Stomach smooth muscle (tissue), 2 donors: ENCODE measurements at regions not wholly inside any gene's neighbourhood (a gene's known extent, or its start where the extent isn't known, plus 50 kb on each side); places are given as distances from the start of the nearest gene placed in this dataset.

ENCODE experiments used
- H3K27ac ChIP-seq: one replicate; pipeline ENCODE4 v1.7.0; 2013; ENCODE audit warnings: mild to moderate bottlenecking, low read length, inconsistent platforms
- H3K27me3 ChIP-seq, 2 donors: one replicate each; pipeline ENCODE4 v1.7.0; 2013; ENCODE audit warnings: low read length in 2 of 2; ENCODE audit not compliant: insufficient read depth in 2 of 2, control insufficient read depth in 1 of 2
- H3K36me3 ChIP-seq, 2 donors: one replicate each; pipeline ENCODE4 v1.7.0; 2013; ENCODE audit warnings: low read length in 2 of 2; ENCODE audit not compliant: control insufficient read depth in 2 of 2, insufficient read depth in 2 of 2
- H3K4me1 ChIP-seq: one replicate; pipeline ENCODE4 v1.7.0; 2013; ENCODE audit warnings: low read length; ENCODE audit not compliant: control insufficient read depth, insufficient read depth
- H3K4me3 ChIP-seq, 2 donors: one replicate each; pipeline ENCODE4 v1.7.0; 2013; ENCODE audit warnings: low read length in 2 of 2
- H3K9ac ChIP-seq, 2 donors: one replicate each; pipeline ENCODE4 v1.7.0; 2013; ENCODE audit warnings: low read length in 2 of 2, mild to moderate bottlenecking in 1 of 2
- H3K9me3 ChIP-seq, 2 donors: one replicate each; pipeline ENCODE4 v1.7.0; 2013; ENCODE audit warnings: low read length in 2 of 2; ENCODE audit not compliant: control insufficient read depth in 2 of 2
- donor health status: healthy.
- donor health status: Pancreatic carcinoma.

DNA sequence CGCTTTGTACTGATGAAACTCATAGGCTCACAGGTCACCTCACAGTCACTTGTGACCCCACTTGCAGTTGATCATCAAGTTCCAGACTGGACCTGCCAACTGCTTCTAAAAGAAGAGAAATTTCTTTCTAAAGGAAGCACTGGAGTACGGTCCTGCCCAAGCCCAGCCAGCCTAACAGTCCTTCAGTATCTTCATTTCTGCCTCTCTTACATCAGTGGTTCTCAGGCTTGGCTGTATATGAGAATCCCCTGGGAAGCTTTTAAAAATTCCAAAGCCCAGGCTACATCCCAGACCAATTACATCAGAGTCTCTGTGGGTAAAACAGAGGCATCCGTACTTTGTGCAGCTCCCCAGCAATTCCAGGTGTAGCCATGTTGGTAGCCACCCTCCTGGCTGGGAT lies 282.1 kb downstream of the NFIB start:
- H3K27me3 ChIP-seq: no peaks in the 10 kb centered on the region
- no peaks in the 10 kb centered on the region for H3K9me3 ChIP-seq
- H3K4me3 ChIP-seq: peak overlapping the region; percentile 39 to 72
- peak overlapping the region; percentile 14 to 58 for H3K9ac ChIP-seq
- peak overlapping the region; percentile 92 for H3K27ac ChIP-seq
- H3K36me3 ChIP-seq: no peaks in the 10 kb centered on the region
- peaks cover 21% of the 10 kb centered on the region for H3K4me1 ChIP-seq

DNA sequence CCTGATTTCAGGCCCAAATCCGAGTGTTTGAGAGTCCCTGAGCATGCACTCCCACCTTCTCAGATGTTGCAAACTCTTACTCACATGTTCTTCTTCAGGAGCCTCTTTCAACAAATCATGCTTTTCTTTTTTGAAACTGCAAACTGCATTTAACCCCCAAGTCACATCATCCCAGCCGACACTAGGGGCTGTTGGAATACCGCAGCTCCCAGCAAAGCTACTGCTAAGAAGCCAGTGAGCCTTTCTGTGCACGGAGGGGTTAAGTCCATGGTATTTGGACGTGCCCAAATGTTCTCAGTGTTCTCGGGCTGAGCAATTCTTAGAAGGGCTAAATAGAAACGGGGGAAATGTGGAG lies 282.9 kb downstream of the NFIB start:
- no peaks in the 10 kb centered on the region for H3K27me3 ChIP-seq
- peak overlapping the region; percentile 14 to 43 for H3K9ac ChIP-seq
- peaks cover 21% of the 10 kb centered on the region for H3K4me1 ChIP-seq
- H3K27ac ChIP-seq: peak overlapping the region; percentile 92
- H3K4me3 ChIP-seq: peak overlapping the region; percentile 54 to 72
- H3K9me3 ChIP-seq: no peaks in the 10 kb centered on the region
- no peaks in the 10 kb centered on the region for H3K36me3 ChIP-seq

DNA sequence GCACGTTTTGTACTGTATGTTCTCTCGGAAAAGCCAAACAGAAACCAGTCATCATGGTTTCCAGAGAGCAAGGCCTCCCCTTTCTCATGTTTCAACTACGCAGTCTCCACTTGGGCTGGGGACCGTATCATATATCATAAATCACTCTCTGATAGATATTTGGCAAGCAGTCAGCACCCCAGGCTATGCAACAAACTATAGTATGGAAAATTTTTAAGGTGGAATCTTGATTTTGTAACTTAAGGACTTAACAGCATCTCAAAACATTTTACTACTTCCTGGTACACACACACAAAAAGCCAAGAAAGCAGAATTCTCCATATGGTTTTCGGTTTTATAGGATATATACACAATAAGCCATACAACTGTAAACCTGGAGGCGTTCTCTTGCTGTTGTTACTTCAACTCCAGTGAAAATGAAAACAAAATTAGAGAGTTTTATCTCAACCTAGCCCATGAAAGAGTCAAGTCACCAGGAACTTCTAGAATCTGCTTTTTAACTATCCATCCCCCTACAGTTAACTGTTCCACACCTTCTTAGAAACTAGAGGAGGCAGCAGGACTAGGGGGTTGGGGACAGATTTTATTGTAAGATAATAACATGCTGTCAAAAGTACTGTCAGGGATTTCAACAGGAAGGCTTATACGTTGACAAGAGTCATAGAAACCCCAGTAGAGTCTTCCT lies 283.4 kb downstream of the NFIB start:
- H3K27ac ChIP-seq: peak overlapping the region; percentile 92
- no peaks in the 10 kb centered on the region for H3K36me3 ChIP-seq
- H3K9me3 ChIP-seq: no peaks in the 10 kb centered on the region
- H3K9ac ChIP-seq: peak overlapping the region; percentile 14 to 43
- no peaks in the 10 kb centered on the region for H3K27me3 ChIP-seq
- H3K4me3 ChIP-seq: peak overlapping the region; percentile 54 to 72
- H3K4me1 ChIP-seq: peaks cover 21% of the 10 kb centered on the region

DNA sequence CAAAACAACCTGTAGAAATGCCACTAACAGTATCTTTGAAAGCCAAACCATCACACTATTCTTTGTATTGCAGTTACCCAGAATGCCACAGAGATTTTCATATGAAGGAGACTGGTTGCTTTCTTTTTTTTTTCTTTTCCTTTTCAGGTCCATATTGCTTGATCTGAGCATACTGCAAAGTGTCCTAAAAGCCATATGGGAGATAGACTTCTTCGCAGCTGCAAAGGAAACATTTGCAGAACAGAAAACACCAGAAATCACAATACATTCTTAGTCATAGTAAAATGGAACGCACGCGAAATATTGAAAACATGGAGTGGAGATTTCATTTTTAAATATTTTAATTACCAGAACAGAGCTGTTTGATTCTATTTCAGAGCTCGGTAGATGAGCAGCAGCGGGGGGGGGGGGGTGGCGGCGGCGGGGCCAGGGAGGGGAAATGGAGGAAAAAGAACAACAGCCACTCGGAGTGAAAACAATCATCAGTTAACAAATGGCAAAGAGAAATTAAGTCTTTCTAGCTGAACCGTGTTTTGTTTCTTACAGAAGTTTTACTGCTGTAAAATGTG lies 284.1 kb downstream of the NFIB start:
- Histone ChIP-seq H3K4me3 (peak overlapping the region; percentile 54 to 72), H3K4me1 (peaks cover 21% of the 10 kb centered on the region), H3K27ac (peak overlapping the region; percentile 92)

DNA sequence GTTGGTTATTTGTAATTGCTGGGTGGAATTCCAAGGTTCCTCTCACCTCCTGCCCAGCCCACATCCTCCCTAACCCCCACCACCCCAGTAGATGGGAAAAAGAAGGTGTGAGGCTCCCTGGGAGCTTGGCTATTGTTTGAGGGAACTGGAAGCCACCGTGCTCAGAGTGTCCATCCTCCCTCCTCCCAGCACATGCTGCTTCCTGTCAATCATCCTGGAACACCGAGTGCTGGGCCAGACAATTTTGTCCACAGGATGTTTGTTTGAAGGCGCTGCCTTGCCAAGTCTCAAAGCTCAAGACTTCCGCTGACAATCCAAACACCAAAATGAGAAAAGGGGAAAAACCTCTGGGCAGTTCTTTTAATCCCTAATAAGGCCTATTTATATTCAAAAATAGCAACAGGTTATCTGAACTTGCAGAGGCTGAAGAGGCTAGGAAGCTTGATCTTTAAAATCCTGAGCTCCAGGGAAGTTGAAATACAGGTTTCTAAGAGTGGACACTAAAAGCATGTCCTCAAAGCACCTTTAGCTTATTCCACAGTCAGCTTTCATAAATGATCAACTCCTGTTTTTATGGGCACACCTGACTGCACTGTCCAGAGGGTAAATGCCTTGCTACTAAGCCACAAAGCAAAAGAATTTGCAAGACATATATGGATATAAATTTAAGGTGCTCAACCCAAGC lies 286.7 kb downstream of the NFIB start:
- Histone ChIP-seq H3K36me3 (no peaks in the 10 kb centered on the region), H3K9me3 (no peaks in the 10 kb centered on the region), H3K4me3 (no peak overlapping the region), H3K4me1 (peaks cover 20% of the 10 kb centered on the region), H3K27me3 (no peaks in the 10 kb centered on the region), H3K9ac (no peak overlapping the region), H3K27ac (no peak overlapping the region)

More for the DNA sequence above, 284.1 kb downstream of the NFIB start:
- Histone ChIP-seq H3K36me3 (no peaks in the 10 kb centered on the region), H3K27me3 (no peaks in the 10 kb centered on the region), H3K9ac (peak overlapping the region; percentile 24 to 48), H3K9me3 (no peaks in the 10 kb centered on the region)

DNA sequence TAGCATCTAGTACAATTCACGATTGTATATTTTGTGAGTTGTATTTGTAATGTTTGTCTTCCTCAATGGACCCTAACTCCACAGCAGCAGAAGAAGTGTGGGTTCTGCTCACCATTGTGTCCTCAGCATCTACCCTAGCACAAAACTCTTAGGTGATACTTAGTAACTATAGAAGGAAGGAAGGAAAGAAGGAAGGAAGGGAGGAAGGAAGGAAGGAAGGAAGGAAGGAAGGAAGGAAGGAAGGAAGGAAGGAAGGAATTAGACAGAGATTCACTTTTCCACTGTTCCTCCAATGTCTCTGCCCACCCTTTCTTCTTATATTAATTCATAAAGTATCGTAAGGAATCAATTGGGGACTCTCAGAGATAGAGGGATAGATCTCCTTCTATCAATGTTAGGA lies 288.2 kb downstream of the NFIB start:
- no peaks in the 10 kb centered on the region for H3K9me3 ChIP-seq
- H3K27me3 ChIP-seq: no peaks in the 10 kb centered on the region
- H3K4me1 ChIP-seq: peaks cover 5% of the 10 kb centered on the region
- H3K4me3 ChIP-seq: no peak overlapping the region
- no peak overlapping the region for H3K27ac ChIP-seq
- no peak overlapping the region for H3K9ac ChIP-seq
- no peaks in the 10 kb centered on the region for H3K36me3 ChIP-seq

DNA sequence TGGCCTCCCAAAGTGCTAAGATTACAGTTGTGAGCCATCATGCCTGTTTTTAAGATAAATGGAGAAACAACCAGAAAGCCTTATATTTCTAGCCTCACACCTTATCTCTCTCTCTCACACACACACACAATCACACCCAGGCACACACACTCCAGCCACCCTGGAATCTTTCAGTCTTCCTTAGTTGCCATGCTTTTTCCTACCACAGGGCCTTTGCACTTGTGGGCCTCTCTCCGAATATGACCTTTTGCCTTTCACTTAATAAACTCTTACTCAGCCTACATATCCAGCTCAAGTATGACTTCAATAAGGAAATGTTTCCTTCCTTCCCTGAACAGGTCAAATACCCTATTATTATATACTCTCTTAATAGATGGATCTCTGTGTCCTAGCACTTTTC lies 290.7 kb downstream of the NFIB start:
- Histone ChIP-seq H3K4me1 (no peaks in the 10 kb centered on the region), H3K27me3 (no peaks in the 10 kb centered on the region), H3K27ac (no peak overlapping the region)

DNA sequence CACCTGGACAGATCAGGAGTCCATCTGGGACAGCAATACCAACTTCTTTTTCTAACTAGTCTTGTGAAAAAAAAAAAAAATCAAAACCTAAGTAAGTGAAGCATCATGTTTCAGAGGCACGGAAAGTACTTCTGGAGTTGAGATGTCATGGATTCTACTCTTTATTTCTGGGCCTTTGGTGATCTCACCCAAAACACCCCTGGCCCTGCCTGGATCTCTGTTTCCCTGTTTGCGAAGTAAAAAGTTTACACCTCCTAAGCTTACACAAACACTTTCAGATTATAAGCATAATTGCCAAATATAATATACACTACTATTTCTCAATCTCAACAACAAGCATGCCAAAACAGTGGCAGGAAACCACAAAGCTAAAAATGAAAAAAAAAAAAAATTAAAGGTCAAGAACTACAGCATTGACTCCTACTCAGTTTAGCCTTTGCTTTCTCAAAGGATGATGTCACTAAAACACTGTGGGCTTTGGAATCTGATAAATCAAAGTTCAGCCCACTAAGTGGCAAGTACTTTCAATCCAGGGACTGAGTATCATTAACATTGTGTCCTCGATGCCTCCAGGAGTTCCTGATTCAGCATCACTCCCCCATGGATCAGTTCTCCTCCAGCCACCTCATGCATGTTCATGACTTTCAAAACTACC lies 291.9 kb downstream of the NFIB start:
- Histone ChIP-seq H3K4me1 (no peaks in the 10 kb centered on the region), H3K4me3 (no peak overlapping the region), H3K36me3 (no peaks in the 10 kb centered on the region), H3K27ac (no peak overlapping the region), H3K27me3 (no peaks in the 10 kb centered on the region), H3K9me3 (no peaks in the 10 kb centered on the region), H3K9ac (no peak overlapping the region)

More for the DNA sequence above, 290.7 kb downstream of the NFIB start:
- no peak overlapping the region for H3K9ac ChIP-seq
- H3K9me3 ChIP-seq: no peaks in the 10 kb centered on the region
- H3K4me3 ChIP-seq: no peak overlapping the region
- no peaks in the 10 kb centered on the region for H3K36me3 ChIP-seq

DNA sequence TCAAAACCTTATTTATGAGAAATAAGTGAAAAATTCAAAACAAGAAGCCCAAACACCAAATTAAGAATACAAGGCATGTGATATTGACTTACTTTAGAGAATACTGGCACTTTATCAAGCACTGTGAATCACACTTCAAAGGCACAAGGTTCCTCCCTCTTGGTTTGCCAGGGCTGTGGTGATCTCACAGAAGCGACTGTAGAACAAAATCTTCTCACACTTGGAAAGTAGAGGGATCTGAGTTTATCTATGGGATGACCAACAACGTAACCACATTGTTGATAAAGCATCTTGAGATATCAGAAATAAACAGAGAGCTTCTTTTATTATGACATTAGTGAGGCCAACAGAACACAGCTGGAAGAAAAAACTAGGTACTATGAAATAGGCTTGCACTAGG lies 295.9 kb downstream of the NFIB start:
- no peak overlapping the region for H3K4me3 ChIP-seq
- H3K36me3 ChIP-seq: no peaks in the 10 kb centered on the region
- H3K9ac ChIP-seq: no peak overlapping the region
- H3K4me1 ChIP-seq: no peaks in the 10 kb centered on the region
- no peaks in the 10 kb centered on the region for H3K27me3 ChIP-seq
- no peak overlapping the region for H3K27ac ChIP-seq
- no peaks in the 10 kb centered on the region for H3K9me3 ChIP-seq

DNA sequence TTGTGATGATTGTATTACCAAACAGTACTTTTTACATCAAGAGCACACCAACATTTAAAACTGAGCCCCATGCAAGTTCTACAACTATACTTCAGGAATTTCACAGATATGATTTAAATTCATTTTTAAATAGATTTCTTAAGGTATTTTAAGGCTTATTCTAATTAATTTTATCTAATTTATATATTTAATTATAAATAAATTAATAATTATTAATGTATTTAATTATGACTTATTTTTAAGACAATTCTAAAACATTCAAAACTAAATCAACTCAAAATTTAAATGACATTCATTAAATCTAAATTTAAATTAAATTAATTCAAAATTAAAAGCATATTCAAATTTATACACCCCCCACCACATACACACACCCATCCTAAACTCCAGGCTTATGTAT lies 299.2 kb downstream of the NFIB start:
- Histone ChIP-seq H3K27ac (no peak overlapping the region), H3K4me3 (no peak overlapping the region), H3K9ac (no peak overlapping the region), H3K4me1 (no peaks in the 10 kb centered on the region), H3K9me3 (no peaks in the 10 kb centered on the region), H3K36me3 (no peaks in the 10 kb centered on the region), H3K27me3 (no peaks in the 10 kb centered on the region)
